Hematopoietic multipotent progenitor cell treated with erythropoietin and hydrocortisone succinate and interleukin-3 and kit ligand, for 6 days (in vitro differentiated cells): ENCODE measurements at regions not wholly inside any gene's neighbourhood (a gene's known extent, or its start where the extent isn't known, plus 50 kb on each side); places are given as distances from the start of the nearest gene placed in this dataset.
A peak's percentile ranks its signal among the peaks of the same experiment; 100 is the strongest.
"Not testable (repeated sequence)": the region's sequence is repeated elsewhere in the genome, so short reads cannot be mapped to it uniquely, and the experiment has no call there.

ENCODE experiments used
- DNase-seq: peaks from one replicate; pipeline ENCODE4 v3.0.0-alpha.2; 2015

DNA sequence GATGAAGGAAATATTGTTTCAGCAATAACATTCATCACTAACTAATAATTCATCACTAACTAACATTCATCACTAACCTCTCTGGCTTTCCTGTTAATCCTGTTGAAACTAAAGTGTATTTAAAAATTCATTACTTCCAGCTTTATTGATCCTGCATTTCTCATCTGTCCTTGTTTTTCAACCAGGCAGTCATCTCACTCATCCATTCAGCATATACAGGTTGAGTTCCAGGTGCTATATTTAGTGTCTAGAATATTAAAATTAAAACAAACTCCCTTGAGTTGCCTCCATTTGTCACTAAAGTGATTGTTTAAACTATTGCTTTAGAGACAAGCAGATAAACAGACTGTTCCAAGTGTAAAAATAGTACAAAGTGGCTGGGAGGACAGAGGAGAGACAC lies 58.1 kb downstream of the ATXN7L3B start:
- no peak for DNase-seq

- no peak for DNase-seq
These were observed 61.2 kb downstream of the ATXN7L3B start for GRCh38 chr12:74598819-74599218.

DNA sequence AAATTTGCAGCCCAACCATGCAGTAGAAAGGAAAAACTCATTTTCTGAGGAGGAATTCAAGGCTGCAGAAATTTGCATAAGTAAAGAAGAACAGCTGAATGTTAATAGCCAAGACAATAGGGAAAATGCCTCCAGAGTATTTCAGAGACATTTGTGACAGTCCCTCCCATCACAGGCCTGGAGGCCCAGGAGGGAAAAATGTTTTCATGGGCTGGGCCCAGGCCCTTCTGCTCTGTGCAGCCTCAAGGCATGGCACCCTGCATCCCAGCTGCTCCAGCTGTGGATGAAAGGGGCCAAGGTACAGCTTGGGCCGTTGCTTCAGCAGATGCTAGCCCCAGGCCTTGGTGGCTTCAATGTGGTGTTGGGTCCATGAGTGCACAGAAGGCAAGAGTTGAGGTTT lies 62.3 kb downstream of the ATXN7L3B start:
- DNase-seq: no peak

- peak; percentile 3 for DNase-seq
These were observed 63.2 kb downstream of the ATXN7L3B start for GRCh38 chr12:74600817-74601216.

GRCh38 chr12:74602881-74603672 lies 65.4 kb downstream of the ATXN7L3B start:
- no peak for DNase-seq

DNA sequence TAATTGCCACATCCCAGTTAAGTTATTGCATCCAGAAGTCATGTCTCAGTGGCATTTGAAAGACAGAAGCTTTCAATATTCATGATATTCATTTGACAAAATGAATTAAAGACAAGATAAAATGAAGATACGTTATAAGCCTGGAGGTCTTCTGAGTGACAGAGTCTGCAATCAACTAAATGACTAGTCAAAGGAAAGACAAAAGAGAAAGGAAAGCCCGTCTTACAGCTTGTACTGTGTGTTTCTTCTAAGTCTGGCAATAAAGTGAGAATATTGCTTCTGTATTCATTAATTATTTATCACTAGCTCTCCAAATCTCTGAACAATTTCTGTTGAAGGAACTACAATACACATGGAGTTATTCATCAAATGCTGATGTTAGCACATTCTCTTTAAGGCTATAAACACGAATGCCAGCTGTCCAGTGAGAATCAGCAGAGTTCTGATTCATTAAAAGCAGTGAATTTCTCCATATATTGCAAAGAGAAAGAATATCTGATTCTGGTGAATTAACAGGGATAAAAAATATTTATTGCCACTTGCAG lies 70.7 kb downstream of the ATXN7L3B start:
- no peak for DNase-seq

- DNase-seq: no peak
These were observed 73.1 kb downstream of the ATXN7L3B start for GRCh38 chr12:74610711-74611110.

GRCh38 chr12:74614426-74614825 lies 76.8 kb downstream of the ATXN7L3B start:
- DNase-seq: no peak

GRCh38 chr12:74619084-74619483 lies 81.4 kb downstream of the ATXN7L3B start:
- DNase-seq: no peak

GRCh38 chr12:74619884-74620283 lies 82.2 kb downstream of the ATXN7L3B start:
- DNase-seq: no peak

DNA sequence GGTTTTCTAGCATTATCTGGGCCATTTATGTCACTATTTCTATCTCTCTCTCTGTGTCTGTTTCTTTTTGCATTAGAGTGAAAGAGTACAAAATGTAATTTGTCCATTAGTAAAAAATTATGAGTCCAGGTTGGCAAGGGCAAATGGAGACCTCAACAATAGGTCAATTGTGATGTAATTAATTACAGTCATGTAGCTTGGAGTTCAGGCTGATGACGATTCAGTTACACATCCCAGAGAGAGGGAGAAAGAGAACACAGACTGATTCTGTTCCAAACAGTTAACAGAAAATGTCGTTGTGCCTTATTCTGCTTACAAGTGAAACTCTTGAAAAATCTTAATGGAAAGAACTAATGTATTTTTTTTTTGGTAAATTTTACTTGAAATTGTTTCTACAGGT lies 83.3 kb downstream of the ATXN7L3B start:
- DNase-seq: no peak

- no peak for DNase-seq
These were observed 86.6 kb downstream of the ATXN7L3B start for GRCh38 chr12:74624201-74624600.

DNA sequence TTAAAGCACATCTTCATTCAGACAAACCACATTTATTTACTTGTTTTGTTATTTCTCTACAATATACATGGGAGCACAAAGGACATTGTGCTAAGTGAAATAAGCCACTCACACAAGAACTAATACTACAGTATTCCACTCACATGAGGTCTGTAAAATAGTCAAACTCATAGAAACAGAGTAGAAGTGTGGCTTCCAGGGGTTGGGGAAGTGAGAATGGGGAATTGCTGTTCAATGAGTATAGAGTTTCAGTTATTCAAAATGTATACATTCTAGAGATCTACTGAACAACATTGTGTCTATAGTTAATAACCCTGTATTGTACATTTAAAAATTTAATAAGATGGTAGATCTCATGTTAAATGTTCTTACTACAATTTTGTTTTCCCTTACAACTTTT lies 88.8 kb downstream of the ATXN7L3B start:
- DNase-seq: no peak

DNA sequence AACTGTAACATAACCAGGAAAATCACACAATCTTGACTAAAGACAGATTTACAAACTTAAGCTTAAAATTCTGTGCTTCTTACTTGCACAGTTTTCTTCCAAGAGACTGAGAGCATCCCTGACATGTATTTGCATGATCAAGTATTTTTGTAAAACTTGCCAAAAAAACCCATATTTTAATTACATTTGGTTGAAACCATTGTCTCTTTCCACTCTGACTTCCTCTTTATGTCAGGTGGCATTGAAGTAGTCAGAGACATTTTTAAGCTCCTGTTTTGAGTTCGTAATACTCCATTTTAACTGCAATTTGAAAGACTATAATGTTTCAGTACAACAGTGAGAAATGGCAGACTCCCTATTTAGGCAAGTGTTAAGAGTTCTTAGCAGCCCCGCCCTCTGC lies 103.6 kb downstream of the ATXN7L3B start:
- DNase-seq: no peak

DNA sequence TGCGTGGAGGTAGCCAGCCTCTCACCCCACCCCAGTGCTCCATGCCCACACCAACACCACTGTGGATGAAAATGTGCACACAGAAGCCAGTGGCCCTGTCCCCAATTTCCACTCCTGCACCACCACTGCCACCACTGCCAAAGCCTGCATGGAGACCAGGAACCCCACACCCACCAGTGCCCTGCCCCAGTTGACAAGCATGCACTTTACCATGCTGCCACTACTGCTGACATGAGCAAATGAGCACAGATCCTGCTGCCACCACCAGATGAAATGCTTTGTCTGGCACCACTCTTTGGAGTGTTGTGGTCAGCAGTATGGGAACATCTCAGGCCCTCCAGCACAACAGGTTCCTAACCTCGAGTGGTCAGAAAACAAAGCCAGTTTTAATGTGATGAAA lies 104.1 kb downstream of the ATXN7L3B start:
- DNase-seq: no peak

- DNase-seq: no peak
These were observed 107.0 kb downstream of the ATXN7L3B start for GRCh38 chr12:74644681-74645080.

DNA sequence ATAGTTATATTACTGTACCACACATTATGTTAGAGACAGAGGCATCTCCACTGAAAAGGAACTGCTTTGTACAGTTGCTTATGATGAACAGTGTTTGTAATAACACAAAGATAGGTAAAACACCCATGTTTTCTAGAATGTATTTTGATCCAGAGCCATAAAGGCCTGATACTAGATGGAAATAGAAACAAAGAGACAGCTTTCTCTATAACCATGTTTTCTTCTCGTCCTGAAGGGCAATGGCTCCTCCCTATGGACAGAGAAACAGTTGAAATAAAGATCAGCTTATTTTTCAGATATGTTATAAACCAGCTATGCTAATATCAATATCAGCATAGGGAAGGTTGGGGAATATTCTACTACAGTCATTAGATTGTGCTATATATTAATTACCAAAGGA lies 109.2 kb downstream of the ATXN7L3B start:
- DNase-seq: no peak

GRCh38 chr12:74647256-74647655 lies 109.6 kb downstream of the ATXN7L3B start:
- DNase-seq: no peak

GRCh38 chr12:74656251-74656650 lies 118.6 kb downstream of the ATXN7L3B start:
- DNase-seq: no peak

DNA sequence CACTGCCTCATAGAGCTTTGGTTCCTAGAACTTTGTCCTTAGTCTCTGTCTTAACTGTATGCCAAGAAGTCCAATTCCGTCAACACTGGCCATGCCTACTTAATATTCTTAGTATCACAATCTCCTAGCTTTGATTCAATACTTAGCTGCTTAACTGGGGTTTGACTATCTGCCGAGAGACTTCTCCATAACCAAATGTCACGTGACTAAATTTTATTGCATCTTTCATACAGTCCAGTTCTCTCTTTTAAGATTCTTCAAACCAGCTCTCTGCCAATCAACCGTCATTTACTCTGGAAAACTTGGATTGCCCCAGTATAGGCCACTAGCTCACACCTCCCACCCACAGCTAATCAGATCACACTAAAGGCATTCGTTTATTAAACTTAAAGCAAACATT lies 122.8 kb downstream of the ATXN7L3B start:
- no peak for DNase-seq

GRCh38 chr12:74663958-74664357 lies 126.3 kb downstream of the ATXN7L3B start:
- no peak for DNase-seq

DNA sequence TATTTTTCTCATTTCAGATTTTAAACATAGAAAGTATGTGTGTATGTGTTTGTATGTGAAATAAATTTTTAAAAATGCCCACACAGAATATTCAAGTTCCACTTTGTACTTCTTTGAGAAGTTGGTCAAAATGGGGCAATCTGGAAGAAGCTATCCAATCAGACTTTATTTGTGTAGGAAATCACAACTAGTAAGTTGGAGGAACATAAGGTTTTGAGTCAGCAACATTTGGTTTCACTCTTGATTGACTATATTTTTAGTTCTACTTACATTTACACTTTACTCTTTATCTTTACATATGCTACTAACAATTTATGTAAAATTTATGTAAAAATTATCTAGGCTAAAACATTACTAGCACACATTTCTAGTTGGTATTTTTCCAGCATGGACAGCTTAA lies 128.1 kb downstream of the ATXN7L3B start:
- DNase-seq: no peak

DNA sequence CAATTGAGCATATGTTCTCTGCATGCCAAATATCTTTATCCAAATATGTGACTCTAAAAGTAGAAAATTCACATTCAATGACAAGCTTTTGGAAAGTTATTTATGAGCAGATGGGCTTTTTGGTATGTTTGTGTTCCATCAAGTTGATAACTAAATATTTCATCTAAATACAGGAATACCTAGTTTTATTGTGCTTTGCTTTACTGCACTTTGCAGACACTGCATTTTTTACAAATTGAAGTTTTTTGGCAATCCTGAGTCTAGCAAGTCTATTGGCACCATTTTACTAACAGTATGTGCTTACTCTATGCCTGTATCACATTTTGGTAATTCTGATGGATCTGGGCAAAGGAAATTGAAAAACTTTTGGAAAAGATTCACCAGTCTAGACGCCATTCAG lies 133.8 kb downstream of the ATXN7L3B start:
- no peak for DNase-seq

DNA sequence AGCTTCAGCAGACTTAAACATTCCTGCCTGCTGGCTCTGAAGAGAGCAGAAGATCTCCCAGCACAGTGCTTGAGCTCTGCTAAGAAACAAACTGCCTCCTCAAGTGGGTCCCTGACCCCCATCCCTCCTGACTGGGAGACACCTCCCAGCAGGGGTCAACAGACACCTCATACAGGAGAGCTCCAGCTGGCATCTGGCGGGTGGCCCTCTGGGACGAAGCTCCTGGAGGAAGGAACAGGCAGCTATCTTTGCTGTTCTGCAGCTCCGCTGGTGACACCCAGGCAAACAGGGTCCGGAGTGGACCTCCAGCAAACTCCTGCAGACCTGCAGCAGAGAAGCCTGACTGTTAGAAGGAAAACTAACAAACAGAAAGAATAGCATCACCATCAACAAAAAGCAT lies 139.3 kb downstream of the ATXN7L3B start:
- not testable (repeated sequence) for DNase-seq

GRCh38 chr12:74685385-74685784 lies 147.8 kb downstream of the ATXN7L3B start:
- DNase-seq: no peak
